BJ (cell line): ENCODE measurements at regions not wholly inside any gene's neighbourhood (a gene's known extent, or its start where the extent isn't known, plus 50 kb on each side); places are given as distances from the start of the nearest gene placed in this dataset.
"Not testable (repeated sequence)": the region's sequence is repeated elsewhere in the genome, so short reads cannot be mapped to it uniquely, and the experiment has no call there.

Source experiments
- CTCF ChIA-PET: fragments of 350-600 bp; formaldehyde crosslinking; extraction: SDS; loops from one replicate; lab custom pipeline; 2021; ENCODE audit warnings: antibody characterized with exemption, inconsistent platforms; lab: Yijun Ruan, JAX
- POLR2A ChIA-PET: fragments of 300-600 bp; sonication (Branson Sonifier 250); formaldehyde crosslinking; extraction: SDS; loops from one replicate; lab custom pipeline; 2021; ENCODE audit warnings: antibody characterized with exemption; lab: Charles Lee
- DNase-seq: peaks from one replicate; pipeline ENCODE4 v3.0.0-alpha.2; 2011; ENCODE audit warnings: low read depth
- H3K27me3 ChIP-seq: 2 replicates; pipeline ENCODE4 v1.6.0; 2011; ENCODE audit warnings: low read length; ENCODE audit not compliant: control insufficient read depth, insufficient read depth
- H3K36me3 ChIP-seq: 2 replicates; pipeline ENCODE4 v1.5.1; 2011; ENCODE audit warnings: low read length; ENCODE audit not compliant: control insufficient read depth, insufficient read depth
- H3K4me3 ChIP-seq: 2 replicates; pipeline ENCODE4 v1.5.1; 2011; ENCODE audit warnings: low read depth, mild to moderate bottlenecking, control low read depth, low read length
- CTCF ChIP-seq: IDR thresholded peaks from 2 replicates; pipeline ENCODE4 v1.5.1; 2011; ENCODE audit warnings: low read depth, mild to moderate bottlenecking, control low read depth, inconsistent platforms, low read length, moderate library complexity; ENCODE audit not compliant: insufficient read depth

GRCh38 chr5:109558952-109559351, 130.8 kb upstream of the MAN2A1 start:
- H3K36me3 ChIP-seq = no peaks in the 10 kb centered on the region
- no peak overlapping the region for H3K4me3 ChIP-seq
- no peak for DNase-seq
- TF ChIP-seq CTCF = no peak
- CTCF ChIA-PET = no interaction called here
- no peaks in the 10 kb centered on the region for H3K27me3 ChIP-seq
- POLR2A ChIA-PET = no interaction called here

DNA sequence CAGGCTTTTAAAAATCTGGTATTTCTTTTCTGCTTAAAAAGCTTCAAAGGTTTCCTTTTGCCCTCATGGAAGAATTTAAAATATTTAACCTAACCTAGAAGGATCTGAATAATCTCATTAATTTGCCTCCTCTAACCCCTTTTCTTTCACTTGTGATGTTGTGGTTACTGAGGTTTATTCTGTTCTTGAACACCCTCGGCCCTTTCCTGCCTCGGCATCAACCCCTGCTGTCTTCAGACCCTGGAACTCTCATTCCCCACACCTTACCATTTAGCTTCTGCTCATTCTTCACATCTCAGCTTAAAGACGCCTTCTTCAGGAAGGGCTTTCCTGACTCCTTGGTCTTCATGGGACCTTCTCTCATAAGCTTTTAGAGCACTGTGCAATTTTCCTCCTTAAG, 131.4 kb upstream of the MAN2A1 start:
- CTCF ChIA-PET = no interaction called here
- no peaks in the 10 kb centered on the region for H3K27me3 ChIP-seq

GRCh38 chr5:109553846-109554245, 135.9 kb upstream of the MAN2A1 start:
- DNase-seq = no peak
- no peak overlapping the region for H3K4me3 ChIP-seq
- TF ChIP-seq CTCF = no peak
- ChIA-PET POLR2A (no interaction called here), CTCF (no interaction called here)
- no peaks in the 10 kb centered on the region for H3K36me3 ChIP-seq
- H3K27me3 ChIP-seq = no peaks in the 10 kb centered on the region

More for the DNA sequence above, 131.4 kb upstream of the MAN2A1 start:
- POLR2A ChIA-PET = no interaction called here
- Histone ChIP-seq H3K4me3 (no peak overlapping the region), H3K36me3 (no peaks in the 10 kb centered on the region)
- no peak for DNase-seq
- TF ChIP-seq CTCF = no peak

- POLR2A ChIA-PET, CTCF ChIA-PET: not testable (repeated sequence)
Observed at GRCh38 chr5:109551234-109551633, 138.5 kb upstream of the MAN2A1 start.

GRCh38 chr5:109550077-109550476, 139.7 kb upstream of the MAN2A1 start:
- no peak for DNase-seq
- POLR2A ChIA-PET = no interaction called here
- Histone ChIP-seq H3K27me3 (no peaks in the 10 kb centered on the region), H3K36me3 (no peaks in the 10 kb centered on the region), H3K4me3 (no peak overlapping the region)
- no peak for TF ChIP-seq CTCF
- CTCF ChIA-PET = no interaction called here

More at GRCh38 chr5:109551234-109551633, 138.5 kb upstream of the MAN2A1 start:
- not testable (repeated sequence) for H3K36me3 ChIP-seq, DNase-seq, H3K4me3 ChIP-seq, H3K27me3 ChIP-seq

DNA sequence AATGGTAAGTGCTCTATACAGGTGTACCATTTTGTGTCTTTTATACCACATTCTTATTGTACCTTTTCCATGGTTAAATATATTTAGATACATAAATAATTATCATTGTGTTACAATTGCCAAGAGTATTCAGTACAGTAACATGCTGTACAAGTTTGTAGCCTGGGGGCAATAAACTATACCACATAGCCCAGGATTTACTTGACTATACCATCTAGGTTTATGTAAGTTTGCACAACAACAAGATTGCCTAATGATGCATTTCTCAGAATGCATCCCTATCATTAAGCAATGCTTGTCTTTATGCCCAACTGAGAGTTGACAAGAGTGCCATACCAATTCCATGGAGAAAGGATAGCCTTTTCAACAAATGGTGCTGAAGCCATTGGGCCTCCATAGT, 136.7 kb upstream of the PJA2 start:
- ChIA-PET CTCF (interaction anchor here (0.6 kb wide), 1 partner anchor 115 kb away, joined by 7 read pairs; no protein-coding TSS in a partner anchor), POLR2A (no interaction called here)
- H3K36me3 ChIP-seq = no peaks in the 10 kb centered on the region
- DNase-seq = no peak
- TF ChIP-seq CTCF = no peak
- no peak overlapping the region for H3K4me3 ChIP-seq
- H3K27me3 ChIP-seq = no peaks in the 10 kb centered on the region

GRCh38 chr5:109544873-109545272, 135.1 kb upstream of the PJA2 start:
- DNase-seq, H3K4me3 ChIP-seq, CTCF ChIA-PET, POLR2A ChIA-PET, H3K27me3 ChIP-seq, H3K36me3 ChIP-seq: not testable (repeated sequence)

DNA sequence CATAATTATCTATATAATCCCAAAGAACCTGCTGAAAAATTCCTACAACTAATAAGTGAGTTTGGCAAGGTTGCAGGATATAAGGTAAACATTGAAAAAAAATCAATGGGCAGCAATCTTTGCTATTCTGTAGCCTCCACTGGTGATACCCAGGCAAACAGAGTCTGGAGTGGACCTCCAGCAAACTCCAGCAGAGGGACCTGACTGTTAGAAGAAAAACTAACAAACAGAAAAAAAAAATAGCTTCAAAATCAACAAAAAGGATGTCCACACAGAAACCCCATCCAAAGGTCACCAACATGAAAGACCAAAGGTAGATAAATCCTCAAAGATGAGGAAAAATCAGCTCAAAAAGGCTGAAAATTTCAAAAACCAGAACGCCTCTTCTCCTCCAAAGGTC, 128.9 kb upstream of the PJA2 start:
- DNase-seq, CTCF ChIA-PET: not testable (repeated sequence)

GRCh38 chr5:109535090-109535489, 125.3 kb upstream of the PJA2 start:
- H3K4me3 ChIP-seq, H3K27me3 ChIP-seq, H3K36me3 ChIP-seq, DNase-seq, POLR2A ChIA-PET, CTCF ChIA-PET: not testable (repeated sequence)

More for the DNA sequence above, 128.9 kb upstream of the PJA2 start:
- H3K27me3 ChIP-seq, POLR2A ChIA-PET, H3K4me3 ChIP-seq, H3K36me3 ChIP-seq: not testable (repeated sequence)
